ENCODE measurements at regions not wholly inside any gene's neighbourhood (a gene's known extent, or its start where the extent isn't known, plus 50 kb on each side); places are given as distances from the start of the nearest gene placed in this dataset.

DNA sequence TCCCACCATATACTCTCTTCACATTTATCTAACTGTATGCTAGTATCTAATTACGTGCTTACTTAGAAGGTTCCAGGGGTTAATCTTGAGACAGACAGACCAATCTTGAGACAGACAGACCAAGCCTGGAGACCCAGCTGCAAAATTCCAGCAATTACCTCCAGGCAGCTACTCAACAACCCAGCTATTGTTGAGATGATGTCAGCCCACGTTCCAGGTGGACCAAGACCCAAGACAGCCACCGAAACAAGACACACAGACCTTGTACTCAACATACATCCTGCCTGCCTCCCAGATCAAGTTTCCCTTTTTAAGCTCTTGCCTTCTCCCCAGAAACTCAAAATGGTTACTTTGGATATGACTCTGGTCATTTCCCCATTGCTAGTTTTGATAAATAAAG, 64.9 kb upstream of the VASH1 start:
- no peak overlapping the region for H2AFZ ChIP-seq (ENCODE audit: insufficient read depth, low read depth, low read length, poor library complexity, severe bottlenecking)
- Mint-ChIP-seq H3K27ac (no peak overlapping the region), H3K4me1 (peaks cover 8% of the 10 kb centered on the region), H3K4me3 (no peak overlapping the region), H3K9me3 (peaks cover 0 to 11% (median 6%) of the 10 kb centered on the region in 7 donors), H3K27me3 (ENCODE audit: low read depth in 3 of 3) (peaks cover 0 to 5% (median 3%) of the 10 kb centered on the region in 3 donors), H3K36me3 (no peaks in the 10 kb centered on the region)
- no peak overlapping the region for H3K4me2 ChIP-seq (replicated peaks; ENCODE audit: extremely low read depth, low read length, poor library complexity, severe bottlenecking)
- 100% methylated on average over 3 of the region's 3 CpGs for WGBS (ENCODE audit: insufficient coverage)
- intact Hi-C loops (cut with micrococcal nuclease): no loop called here
- no peaks in the 10 kb centered on the region for H3K4me1 ChIP-seq (ENCODE audit: control insufficient read depth in 1 of 2, insufficient read depth in 2 of 2, low read length in 2 of 2)
- no peak overlapping the region for H3K27ac ChIP-seq (ENCODE audit: low read depth in 1 of 2, low read length in 2 of 2)
- no peaks in the 10 kb centered on the region for H4K20me1 ChIP-seq (ENCODE audit: insufficient read depth, low read length)
- no peak for DNase-seq
- no peaks in the 10 kb centered on the region for H3K27me3 ChIP-seq (ENCODE audit: control insufficient read depth in 2 of 2, insufficient read depth in 2 of 2, low read length in 2 of 2)
- H3K36me3 ChIP-seq (replicated peaks in 1 of 2; ENCODE audit: control insufficient read depth in 1 of 2, insufficient read depth in 2 of 2, low read length in 2 of 2): no peaks in the 10 kb centered on the region
- no peaks in the 10 kb centered on the region for H3K9me3 ChIP-seq (replicated peaks in 1 of 2; ENCODE audit: control insufficient read depth in 1 of 2, insufficient read depth in 1 of 2, low read length in 2 of 2)
- H3K4me3 ChIP-seq (replicated peaks in 1 of 3; ENCODE audit: low read depth in 2 of 3, low read length in 3 of 3): no peak overlapping the region
- H3K9ac ChIP-seq (ENCODE audit: insufficient read depth, low read length, poor library complexity, severe bottlenecking): no peak overlapping the region
- H3K79me2 ChIP-seq (ENCODE audit: insufficient read depth, low read length): no peaks in the 10 kb centered on the region
- no peak for TF ChIP-seq CTCF (IDR thresholded peaks at IDR 0.05)

DNA sequence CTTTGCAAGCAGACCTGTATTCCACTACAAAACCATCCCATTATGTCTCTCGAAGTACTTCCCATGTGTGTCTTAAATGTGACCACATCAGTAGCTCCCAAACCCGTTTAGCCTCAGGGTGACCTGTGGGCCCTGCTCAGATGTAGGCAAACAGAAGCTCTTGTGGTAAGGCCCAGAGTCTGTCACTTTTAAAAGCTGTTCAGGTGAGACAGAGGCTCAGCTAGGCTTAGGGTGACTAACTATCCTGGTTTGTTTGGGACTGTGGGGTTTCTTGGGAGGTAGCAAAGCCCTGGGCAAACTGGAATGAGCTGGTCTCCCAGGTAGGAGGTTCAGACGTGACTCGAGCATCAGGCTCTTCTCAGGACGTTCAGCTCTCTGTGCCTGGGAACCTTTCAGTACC, 64.5 kb upstream of the VASH1 start:
- Histone ChIP-seq H2AFZ (ENCODE audit: insufficient read depth, low read depth, low read length, poor library complexity, severe bottlenecking) (no peak overlapping the region), H3K36me3 (replicated peaks in 1 of 2; ENCODE audit: control insufficient read depth in 1 of 2, insufficient read depth in 2 of 2, low read length in 2 of 2) (no peaks in the 10 kb centered on the region), H3K4me2 (replicated peaks; ENCODE audit: extremely low read depth, low read length, poor library complexity, severe bottlenecking) (no peak overlapping the region), H3K4me3 (replicated peaks in 1 of 3; ENCODE audit: low read depth in 2 of 3, low read length in 3 of 3) (no peak overlapping the region), H3K27ac (ENCODE audit: low read depth in 1 of 2, low read length in 2 of 2) (no peak overlapping the region), H3K4me1 (ENCODE audit: control insufficient read depth in 1 of 2, insufficient read depth in 2 of 2, low read length in 2 of 2) (no peaks in the 10 kb centered on the region), H3K79me2 (ENCODE audit: insufficient read depth, low read length) (no peaks in the 10 kb centered on the region), H3K9ac (ENCODE audit: insufficient read depth, low read length, poor library complexity, severe bottlenecking) (no peak overlapping the region), H3K27me3 (ENCODE audit: control insufficient read depth in 2 of 2, insufficient read depth in 2 of 2, low read length in 2 of 2) (no peaks in the 10 kb centered on the region), H4K20me1 (ENCODE audit: insufficient read depth, low read length) (no peaks in the 10 kb centered on the region), H3K9me3 (replicated peaks in 1 of 2; ENCODE audit: control insufficient read depth in 1 of 2, insufficient read depth in 1 of 2, low read length in 2 of 2) (no peaks in the 10 kb centered on the region)
- no peaks in the 10 kb centered on the region for H3K36me3 Mint-ChIP-seq
- peaks cover 0 to 5% (median 3%) of the 10 kb centered on the region in 3 donors for H3K27me3 Mint-ChIP-seq (ENCODE audit: low read depth in 3 of 3)
- no peak for DNase-seq
- intact Hi-C loops (cut with micrococcal nuclease): no loop called here
- H3K27ac Mint-ChIP-seq: no peak overlapping the region
- TF ChIP-seq CTCF (IDR thresholded peaks at IDR 0.05): no peak
- peaks cover 8% of the 10 kb centered on the region for H3K4me1 Mint-ChIP-seq
- 85% methylated on average over 3 of the region's 5 CpGs for WGBS (ENCODE audit: insufficient coverage)
- peaks cover 0 to 13% (median 6%) of the 10 kb centered on the region in 7 donors for H3K9me3 Mint-ChIP-seq
- no peak overlapping the region for H3K4me3 Mint-ChIP-seq
